GM18873 (cell line): ENCODE measurements at regions not wholly inside any gene's neighbourhood (a gene's known extent, or its start where the extent isn't known, plus 50 kb on each side); places are given as distances from the start of the nearest gene placed in this dataset.
"Not testable (repeated sequence)": the region's sequence is repeated elsewhere in the genome, so short reads cannot be mapped to it uniquely, and the experiment has no call there.

Experiments used
- ATAC-seq: cut with Tn5 transposase; IDR thresholded peaks from one replicate; pipeline ENCODE4 v1.9.1; 2021; ENCODE audit warnings: mild to moderate bottlenecking, moderate library complexity, moderate number of reproducible peaks; ENCODE audit not compliant: unreplicated experiment, low FRiP score

DNA sequence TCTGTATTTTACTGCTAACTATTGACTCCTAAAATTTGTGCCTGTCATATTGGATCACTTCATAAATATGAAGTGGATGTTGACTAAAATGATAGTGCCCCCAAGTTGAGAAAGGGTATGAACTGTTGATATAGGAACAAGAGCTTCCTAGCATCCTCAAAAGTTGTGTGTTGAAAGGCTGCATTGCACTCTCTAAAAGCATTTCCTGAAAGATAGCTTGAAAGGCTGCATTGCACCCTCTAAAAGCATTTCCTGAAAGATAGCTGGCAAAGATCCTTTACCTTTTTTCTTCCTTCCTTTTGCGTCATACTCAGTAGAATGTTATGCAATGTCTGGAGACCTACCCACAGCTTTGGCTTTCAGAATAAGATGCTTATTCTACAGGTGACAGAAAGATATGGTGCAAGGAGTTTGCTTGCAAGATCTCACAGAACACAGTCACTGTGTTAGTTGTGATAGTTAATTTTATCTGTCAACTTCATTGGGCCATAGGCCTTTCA is 274.6 kb upstream of the GALNTL6 start:
- ATAC-seq: no peak

DNA sequence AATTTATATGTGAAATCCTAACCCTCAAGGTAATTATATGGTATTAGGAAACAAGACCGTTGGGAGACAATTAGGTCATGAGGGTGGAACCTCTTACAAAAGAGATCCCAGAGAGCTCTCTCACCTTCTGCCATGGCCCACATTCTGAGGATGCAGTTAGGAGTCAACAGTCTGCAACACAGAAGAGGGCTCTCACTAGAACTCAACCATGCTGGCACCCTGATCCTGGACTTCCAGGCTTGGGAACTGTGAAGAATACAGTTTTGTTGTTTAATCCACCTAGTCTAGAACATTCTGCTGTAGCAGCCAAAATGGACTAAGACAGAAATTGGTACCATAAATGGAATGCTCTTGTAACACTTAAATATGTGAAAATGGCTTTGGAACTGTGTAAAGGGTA is 278.8 kb upstream of the GALNTL6 start:
- ATAC-seq: no peak

DNA sequence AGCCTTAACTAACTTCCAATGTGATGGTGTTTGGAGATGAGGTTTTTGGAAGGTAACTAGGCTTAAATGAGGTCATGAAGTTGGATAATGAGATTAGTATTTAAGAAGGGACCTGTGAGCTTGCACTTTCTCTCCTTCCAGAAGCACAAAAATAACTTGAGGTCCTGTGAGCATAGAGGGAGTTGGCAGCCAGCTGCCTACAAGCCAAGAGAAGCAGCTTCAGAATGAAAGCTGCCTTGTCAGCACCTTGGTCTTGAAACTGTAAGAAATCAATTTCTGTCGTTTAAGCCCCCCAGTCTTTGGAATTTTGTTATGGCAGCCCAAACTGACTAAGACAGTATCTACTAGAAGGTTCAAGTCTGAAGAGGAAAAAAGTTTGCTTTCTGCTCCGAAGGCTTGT is 280.2 kb upstream of the GALNTL6 start:
- no peak for ATAC-seq

DNA sequence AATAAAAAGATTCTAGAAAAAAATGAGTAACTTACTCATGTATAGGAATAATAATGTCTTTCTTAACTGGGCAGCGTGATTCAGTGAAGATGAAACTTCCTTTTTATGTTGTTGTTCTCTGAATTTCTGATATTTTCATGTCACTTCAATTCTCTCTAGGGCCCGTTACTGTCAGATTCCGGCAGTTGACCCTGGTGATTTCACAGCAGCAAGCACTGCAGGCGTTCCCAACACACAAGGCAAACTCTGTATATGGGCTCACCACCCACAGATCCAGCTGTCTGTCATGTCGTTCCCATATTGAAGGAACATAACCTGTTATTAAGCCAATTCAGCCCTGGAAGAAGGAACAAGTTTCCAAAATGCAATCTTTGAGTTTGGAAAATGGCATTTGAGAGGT is 288.3 kb upstream of the GALNTL6 start:
- ATAC-seq: no peak

DNA sequence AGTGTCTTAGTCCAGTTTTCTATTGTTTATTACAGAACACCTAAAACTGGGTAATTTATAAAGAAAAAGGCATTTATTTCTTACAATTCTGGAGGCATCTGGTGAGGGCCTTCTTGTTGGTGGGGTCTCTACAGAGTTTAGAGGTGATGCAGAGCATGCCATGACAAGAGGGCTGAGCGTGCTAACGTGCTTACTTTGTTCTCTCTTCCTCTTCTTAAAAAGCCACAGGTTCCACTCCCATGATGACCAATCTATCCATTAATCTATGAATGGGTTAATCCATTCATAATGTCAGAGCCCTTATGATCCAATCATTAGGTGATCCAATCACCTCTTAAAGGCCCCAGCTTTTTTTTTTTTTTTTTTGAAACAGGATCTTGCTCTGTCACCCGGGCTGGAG is 291.5 kb upstream of the GALNTL6 start:
- no peak for ATAC-seq

DNA sequence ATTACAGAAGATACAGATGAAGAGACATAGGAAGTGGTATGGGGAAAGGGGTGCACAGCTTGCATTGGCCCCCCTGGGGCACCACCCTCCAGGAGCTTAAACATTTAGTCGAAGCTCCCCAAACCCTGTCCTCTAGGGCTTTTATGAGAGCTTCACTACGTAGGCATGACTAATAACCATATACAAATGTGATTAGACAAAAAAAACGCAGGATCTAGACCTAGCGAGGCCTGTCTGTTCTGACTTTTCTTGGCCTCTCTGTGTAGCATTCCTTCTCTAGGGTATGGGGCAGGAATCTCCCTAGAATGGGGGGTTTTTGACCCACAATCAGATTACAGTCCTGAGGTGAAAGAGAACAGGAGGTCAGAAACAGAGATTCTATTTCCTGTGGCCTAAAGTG is 293.7 kb upstream of the GALNTL6 start:
- ATAC-seq: no peak

DNA sequence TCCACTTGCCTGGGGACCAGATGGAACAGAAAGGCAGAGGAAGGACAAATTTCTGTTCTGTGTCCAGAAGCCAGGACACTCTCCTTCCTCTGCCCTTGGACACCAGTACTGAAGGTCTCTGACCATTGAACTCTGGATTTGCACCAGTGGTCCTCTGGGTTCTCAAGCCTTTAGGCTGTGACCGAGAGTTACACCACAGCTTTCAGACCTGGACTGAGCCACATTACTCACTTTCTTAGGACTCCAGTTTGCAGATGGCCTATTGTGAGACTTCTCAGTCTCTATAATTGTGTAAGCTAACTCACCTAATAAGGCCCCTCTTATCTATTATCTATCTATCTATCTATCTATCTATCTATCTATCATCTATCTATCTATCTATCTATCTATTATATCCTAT is 295.3 kb upstream of the GALNTL6 start:
- ATAC-seq: no peak

DNA sequence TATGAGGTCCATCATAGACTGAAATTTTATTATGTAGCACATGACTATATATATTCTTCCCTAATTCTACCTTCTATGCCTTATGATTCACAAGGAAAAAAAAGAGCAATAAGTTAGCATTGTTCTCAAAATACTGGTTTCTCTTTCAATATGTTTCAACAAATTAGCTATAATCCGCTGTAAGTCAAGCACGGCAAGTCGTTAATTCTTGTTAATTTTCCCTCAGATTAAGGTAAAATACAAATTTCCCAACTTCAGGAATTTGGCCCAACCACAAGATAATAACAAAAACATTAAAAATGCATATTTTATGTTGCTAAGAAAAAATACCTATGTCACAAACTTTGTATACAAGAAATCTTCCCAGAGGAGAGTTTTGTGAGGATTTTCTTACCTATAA is 296.5 kb upstream of the GALNTL6 start:
- ATAC-seq: no peak

DNA sequence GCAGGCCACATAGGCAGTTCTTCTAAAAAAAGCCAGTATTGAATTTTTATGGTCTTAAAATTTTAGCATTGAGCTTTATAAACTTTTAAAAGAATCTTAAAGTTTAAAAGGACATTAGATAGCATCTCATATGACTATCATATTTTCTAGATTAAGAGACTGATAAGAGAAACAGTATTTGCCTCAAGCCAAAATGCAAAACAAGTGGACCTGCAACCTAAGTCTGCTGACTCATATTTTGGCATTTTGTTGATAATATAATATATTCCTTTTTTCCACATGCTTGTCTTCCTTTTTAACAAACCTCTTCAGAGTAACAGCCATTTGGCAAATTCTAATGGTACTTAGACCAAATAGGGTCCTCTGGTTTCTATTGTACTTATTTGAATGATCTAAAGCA is 328.5 kb upstream of the GALNTL6 start:
- ATAC-seq: no peak

DNA sequence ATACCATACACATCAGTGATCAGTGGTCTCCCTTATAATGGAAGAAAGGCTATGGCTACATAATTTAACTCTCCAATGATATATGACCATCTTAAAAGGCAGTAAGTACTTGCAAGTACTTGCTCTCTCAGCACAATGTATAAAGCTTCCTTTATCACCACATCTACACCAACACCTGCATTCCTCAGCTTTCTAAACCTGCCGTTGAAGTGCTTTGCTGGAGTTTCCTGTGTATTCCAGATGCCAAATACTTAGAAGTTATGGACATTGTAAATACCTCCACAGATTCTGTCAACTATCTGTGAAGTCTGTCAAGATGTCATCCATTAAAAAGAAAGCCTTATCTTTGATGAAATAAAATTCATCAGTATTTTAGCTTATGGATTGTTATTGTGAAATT is 335.0 kb upstream of the GALNTL6 start:
- ATAC-seq: no peak

- not testable (repeated sequence) for ATAC-seq
Observed at GRCh38 chr4:171475111-171475510, 338.1 kb upstream of the GALNTL6 start.

- no peak for ATAC-seq
Observed at GRCh38 chr4:171473155-171473554, 340.0 kb upstream of the GALNTL6 start.

DNA sequence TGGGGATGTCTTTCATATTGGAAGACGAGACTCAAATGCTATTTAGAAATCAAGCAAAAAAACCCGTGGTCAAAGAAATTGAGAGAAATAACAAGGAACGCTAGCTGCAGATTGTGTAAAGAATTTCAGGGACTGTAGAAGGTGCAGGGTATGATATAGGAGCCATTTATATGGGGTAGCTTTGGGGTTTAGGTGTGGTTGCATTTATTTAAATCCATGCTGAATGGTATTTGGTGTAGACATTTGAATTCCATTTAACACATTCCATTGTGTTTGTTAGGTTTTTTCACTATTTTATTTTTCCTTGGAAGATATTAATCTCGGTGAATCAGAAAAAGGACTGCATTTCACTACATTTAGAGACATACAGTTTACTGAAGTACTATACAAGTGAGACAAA is 341.0 kb upstream of the GALNTL6 start:
- no peak for ATAC-seq

DNA sequence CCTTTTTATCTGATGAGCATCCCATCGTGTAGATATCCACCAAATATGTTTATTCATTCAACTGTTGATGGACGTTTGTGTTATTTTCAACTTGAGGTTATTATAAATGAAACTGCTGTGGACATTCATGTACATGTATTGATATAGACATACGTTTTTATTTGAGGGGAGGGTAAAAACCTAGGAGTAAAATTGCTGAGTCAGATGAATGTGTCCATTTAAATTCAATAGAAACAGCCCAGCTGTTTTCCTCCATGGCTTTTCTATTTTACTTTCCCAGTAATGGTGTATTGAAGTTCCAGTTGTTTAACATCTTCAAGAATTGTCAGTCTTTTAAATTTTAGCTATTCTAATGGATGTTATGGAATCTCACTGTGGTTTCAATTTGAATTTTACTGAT is 348.7 kb upstream of the GALNTL6 start:
- ATAC-seq: no peak

- ATAC-seq: no peak
Observed at GRCh38 chr4:171461191-171461590, 352.0 kb upstream of the GALNTL6 start.

DNA sequence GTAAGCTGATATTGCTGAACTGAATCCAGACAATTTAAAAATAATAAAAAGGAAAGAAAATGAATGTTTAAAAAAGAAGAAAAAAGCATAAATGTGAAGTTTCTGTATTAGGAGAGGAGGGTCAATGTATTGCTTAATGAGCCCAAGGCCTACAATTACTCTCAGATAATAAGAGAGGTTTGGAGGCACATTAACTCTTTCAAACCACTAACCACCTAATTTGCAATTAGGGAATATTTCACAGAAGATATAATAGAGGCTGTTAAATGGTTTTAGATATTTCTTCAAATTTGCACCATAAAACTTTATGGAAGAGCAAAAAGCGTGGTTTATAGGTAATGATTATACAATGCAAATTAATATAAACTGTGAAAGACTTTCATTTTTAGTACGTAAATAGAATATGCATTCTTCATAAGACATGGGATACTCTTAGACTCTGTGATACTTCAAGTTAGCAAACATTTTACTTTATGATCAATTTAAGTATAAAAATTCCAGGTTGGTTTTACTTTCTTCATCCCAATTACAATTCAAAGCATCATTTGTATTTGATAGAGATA is 364.2 kb upstream of the GALNTL6 start:
- no peak for ATAC-seq

- no peak for ATAC-seq
Observed at GRCh38 chr4:171448358-171448757, 364.8 kb upstream of the GALNTL6 start.

DNA sequence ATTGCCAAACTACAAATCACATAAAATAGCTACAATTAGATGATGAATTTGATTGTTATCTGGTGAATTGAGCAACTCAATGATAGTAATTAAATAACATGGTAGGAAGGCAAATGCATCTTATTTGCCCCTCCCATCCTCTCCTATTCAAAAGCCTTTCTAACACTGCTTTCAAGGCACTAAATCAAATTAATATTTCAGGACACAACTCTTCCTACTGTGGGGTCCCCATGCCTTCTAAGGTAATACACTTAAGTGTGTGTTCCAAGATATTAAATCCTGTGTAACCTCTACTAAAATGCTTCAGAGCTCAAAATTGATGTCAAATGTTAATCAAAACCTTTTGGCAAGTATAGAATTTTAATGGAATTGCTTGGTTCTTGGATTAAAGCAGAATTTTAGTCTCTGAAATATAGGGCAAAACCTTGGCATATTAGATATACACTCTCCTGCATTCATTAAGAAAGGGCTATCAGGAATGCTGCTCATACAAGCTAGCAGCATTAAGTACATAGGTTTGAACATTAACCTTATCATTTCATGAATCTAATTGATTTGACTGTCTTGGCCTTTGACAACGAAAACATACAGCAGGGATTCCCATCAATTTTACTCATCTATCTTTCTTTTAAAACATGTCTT is 371.8 kb upstream of the GALNTL6 start:
- no peak for ATAC-seq

GRCh38 chr4:171433674-171434073 is 379.5 kb upstream of the GALNTL6 start:
- no peak for ATAC-seq

- no peak for ATAC-seq
Observed at GRCh38 chr4:171432536-171432935, 380.7 kb upstream of the GALNTL6 start.

DNA sequence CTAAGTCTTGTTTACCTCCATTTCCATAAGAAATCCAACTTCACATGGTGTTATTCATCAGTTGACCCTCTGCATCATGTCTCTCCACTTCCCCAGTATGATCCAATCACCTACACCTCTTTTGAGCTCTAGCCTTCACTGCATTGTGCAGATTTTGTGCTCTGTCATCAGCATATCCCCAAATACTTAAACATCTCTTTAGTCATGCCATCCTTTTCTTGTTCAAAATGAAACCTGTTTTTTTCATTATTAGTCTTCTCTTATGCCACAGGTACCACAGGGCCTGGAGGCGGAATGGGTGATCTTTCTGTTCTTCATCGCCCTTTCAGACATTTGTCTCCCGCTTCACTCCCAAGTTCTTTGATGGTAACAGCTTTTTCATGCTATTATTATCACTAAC is 382.7 kb upstream of the GALNTL6 start:
- ATAC-seq: peak; percentile 83

DNA sequence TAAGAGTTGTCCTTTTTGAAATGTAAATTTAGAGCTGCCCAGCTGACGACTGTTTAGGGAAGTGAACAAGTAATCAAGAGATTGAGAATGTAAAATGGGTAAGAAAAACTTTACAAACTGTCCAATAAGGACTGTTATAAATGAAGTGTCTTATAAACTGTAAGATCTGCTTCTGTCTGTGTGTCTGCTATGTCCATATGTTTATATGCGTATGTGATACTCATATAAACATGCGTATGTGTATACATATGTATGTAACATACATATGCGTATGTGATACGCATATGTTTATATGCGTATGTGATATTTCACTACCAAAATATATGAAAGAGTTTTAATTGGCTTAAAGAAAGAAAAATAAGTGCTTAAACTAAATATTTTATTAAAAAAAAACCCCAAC is 416.0 kb upstream of the GALNTL6 start:
- ATAC-seq: no peak

- ATAC-seq: no peak
Observed at GRCh38 chr4:171390626-171391025, 422.6 kb upstream of the GALNTL6 start.
